Urothelium cell line (cell line): ENCODE measurements at regions not wholly inside any gene's neighbourhood (a gene's known extent, or its start where the extent isn't known, plus 50 kb on each side); places are given as distances from the start of the nearest gene placed in this dataset.
"Not testable (repeated sequence)": the region's sequence is repeated elsewhere in the genome, so short reads cannot be mapped to it uniquely, and the experiment has no call there.

ENCODE experiments used
- DNase-seq: peaks from one replicate; pipeline ENCODE4 v3.0.0; 2011; ENCODE audit warnings: low spot score, mixed read lengths
- FAIRE-seq: peaks from 2 replicates; lab custom pipeline; 2011; peaks lifted over from hg19 to GRCh38; lab: Jason Lieb, UNC

DNA sequence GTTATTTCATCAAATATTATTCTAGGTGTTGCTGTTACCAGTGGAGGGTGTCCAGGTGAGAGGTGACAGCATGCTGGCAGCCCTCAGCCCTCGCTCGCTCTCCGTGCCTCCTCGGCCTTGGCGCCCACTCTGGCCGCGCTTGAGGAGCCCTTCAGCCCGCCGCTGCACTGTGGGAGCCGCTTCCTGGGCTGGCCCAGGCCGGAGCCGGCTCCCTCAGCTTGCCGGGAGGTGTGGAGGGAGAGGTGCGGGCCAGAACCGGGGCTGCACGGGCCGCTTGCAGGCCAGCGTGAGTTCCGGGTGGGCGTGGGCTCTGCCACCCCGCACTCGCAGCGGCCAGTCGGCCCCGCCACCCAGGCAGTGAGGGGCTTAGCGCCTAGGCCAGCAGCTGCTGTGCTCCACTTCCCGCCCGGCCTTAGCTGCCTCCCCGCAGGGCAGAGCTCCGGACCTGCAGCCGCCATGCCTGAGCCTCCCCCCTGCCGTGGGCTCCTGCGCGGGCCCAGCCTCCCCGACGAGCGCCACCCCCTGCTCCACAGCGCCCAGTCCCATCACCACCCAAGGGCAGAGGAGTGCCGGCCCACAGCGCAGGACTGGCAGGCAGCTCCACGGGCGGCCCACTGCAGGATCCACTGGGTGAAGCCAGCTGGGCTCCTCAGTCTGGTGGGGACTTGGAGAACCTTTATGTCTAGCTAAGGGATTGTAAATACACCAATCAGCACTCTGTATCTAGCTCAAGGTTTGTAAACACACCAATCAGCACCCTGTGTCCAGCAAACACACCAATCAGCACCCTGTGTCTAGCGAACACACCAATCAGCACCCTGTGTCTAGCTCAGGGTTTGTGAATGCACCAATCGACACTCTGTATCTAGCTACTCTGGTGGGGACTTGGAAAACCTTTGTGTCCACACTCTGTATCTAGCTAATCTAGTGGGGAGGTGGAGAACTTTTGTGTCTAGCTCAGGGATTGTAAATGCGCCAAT, 413.3 kb downstream of the HACE1 start:
- not testable (repeated sequence) for DNase-seq, FAIRE-seq

DNA sequence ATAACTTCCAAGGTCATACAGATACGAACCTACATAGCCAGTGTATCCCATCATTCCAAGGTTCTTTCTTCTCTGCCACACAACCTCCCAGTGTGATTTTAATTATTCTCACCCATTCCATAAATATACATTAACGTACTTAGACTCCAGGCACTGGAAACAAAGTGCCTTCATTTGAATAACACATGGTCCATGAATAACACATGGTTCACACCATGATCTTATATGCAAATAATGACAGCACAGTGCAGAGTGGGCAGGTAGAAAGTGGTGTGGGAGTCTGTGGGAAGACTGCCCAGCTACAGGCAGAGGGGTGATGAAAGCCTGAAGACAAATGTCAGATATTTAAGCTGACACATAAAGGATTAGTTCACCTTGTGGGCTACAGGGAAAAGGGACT, 425.2 kb downstream of the HACE1 start:
- FAIRE-seq: no peak
- no peak for DNase-seq

DNA sequence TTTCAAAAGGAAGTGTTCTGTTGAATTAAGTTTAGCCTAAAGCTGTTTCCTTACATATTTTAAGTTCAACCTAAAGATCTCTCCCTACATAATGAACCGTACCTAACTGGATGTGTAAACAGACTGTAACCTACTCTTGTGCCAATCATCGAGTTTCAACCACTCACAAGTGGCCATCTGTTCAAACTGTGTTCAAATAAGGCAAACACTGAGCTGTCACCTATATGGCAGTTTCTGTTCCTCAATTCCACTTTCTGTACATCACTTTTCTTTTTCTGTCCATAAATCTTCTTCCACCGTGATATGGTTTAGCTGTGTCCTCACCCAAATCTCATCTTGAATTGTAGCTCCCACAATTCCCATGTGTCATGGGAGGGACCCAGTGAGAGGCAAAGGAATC, 428.6 kb downstream of the HACE1 start:
- DNase-seq (no peak), FAIRE-seq (no peak)

DNA sequence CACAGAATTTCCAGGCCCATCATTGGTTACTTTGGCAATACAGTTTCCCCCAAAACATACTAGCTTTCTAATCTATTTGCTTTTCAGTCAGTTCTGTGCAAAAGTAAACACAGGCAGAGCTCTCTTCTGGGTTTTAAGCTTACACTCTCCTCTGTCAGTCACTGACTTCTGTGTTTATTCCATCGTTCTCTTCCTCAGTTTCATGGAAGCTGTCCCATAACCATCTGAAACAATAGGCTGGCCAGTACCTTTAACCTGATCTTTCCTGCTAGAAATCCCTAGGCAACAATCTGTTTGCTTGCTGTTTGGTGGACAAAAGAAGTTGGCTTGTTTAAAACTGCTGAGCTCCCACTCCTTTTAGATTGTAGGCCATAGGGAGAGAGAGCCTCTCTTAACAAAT, 431.5 kb downstream of the HACE1 start:
- DNase-seq (no peak), FAIRE-seq (no peak)

DNA sequence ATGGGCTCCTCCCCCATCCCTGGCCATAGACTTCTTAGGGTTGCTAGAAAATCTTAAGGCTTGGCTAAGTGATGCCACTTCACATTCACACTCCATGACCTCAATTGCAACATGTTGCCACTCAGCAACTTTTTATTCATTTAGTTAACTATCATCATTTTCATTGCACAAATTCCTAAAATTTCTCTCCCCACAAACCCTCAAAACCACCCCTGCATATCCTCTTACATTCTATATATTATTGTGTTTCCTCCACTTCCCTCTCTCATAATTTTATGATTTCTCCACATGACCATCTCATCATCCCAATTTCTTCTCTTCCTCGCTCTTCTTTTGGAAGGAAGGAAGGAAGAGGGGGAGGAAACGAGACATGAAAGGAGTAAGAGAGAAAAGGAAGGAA, 436.0 kb downstream of the HACE1 start:
- no peak for DNase-seq
- FAIRE-seq: no peak

DNA sequence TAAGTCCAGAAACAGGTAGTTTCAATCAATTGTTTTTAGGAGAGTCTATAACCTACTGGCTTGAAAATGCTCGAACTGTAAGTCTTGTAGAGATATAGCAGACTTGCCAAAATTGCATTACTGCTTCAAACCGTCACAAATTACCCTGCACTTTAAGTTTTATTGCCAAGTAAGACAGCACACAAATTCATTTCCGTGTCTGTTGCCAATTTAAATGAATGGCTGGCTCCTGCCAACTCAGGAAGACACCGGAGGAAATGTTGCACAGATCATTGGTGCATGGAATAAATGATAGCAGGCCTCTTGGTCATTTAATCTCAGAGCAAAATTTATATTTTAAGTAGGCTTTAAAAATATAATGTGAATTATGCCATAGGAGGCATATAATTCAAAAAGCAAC, 438.1 kb downstream of the HACE1 start:
- DNase-seq: no peak
- no peak for FAIRE-seq

DNA sequence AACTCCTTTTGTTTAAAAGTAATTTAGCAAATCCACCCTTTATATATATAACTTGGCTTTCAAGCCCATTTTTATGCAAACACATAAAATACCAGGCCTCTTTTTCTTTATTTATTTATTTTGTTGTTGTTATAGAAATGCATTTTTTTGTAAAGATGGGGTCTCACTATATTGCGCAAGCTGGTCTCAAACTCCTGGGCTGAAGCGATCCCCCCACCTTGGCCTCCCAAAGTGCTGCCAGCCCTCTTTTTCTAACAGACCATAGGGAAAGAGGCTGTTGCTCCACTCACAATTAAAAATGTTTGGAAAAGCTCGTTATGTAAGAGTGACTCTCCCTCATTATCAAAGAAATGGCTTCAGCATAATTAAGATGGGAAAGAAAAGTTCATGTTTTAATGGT, 440.9 kb downstream of the HACE1 start:
- DNase-seq (no peak), FAIRE-seq (no peak)

DNA sequence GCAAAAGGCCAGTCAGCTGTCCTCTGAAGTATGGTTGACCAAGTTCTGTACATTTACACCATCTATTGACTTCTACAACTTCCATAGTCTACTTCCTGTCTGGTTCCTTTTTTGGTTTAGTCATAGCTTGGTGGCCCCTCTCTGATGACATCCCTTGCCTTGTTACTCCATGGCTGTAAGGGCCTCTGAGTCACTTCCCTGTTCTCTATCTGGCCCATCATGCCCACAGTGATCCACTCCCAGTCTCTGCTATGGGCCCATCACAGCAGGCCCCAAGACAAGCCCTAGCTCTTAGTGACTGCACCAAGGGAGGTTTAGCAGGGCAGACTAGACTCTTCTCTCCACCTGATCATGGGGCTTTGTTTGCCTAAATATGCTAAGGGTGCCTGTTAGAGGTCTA, 441.6 kb downstream of the HACE1 start:
- no peak for FAIRE-seq

DNA sequence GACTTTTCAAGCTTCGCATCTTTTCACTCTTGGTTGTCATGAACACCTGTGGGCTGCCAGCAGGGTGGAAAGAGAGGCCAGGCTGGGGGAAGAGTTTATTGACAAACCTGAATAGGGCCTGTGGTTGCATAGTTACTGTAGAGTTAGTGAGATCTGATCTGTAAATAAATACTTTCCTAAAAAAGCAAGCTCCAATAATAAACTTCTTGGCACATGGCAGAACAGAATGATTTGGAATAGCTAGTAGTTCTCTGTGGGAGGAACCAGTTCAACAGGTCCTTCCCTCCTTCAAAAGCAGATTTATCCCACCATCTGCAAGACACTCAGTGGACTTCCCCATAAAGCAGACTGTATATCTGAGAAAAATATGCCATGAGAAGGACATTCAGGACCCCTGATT, 445.0 kb downstream of the HACE1 start:
- FAIRE-seq: no peak
- DNase-seq: no peak

More for the DNA sequence above, 441.6 kb downstream of the HACE1 start:
- DNase-seq: no peak

DNA sequence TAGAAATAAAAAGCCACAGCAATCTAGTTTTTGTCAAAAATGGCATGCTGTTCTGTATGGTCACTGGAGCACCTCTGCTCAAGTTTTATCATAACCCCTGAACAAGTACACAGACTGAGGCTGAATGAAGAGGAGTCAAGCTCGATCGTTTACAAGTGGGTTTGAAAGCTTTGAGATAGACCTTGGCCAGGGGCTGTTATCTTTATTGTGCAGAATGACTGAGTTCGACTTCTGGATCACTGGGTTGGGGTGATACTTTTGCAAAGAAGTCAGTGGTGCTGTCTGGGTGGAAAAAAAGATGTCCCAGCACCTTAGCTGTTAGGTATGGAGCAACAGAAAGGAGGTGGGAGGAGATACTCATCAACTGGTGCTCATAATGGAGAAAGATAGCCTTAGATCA, 446.0 kb downstream of the HACE1 start:
- DNase-seq (no peak), FAIRE-seq (no peak)

DNA sequence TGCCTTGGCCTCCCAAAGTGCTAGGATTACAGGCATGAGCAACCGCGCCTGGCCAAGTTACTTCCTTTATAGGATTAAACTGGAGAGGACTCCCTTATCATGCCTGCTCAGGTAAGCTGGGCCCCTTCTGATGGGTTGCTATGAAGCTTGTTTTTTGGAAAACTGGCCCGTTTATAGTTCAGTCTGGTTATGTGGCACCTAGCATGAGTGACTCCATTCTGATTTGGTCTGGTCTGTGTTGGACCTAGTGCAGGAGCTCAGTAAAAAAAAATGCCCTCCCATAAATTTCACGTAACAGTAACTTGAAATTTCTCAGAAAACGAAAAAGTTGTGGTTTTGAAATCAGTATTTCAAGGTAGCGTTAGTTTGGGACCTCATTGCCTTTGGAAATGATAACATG, 448.4 kb downstream of the HACE1 start:
- DNase-seq (no peak), FAIRE-seq (no peak)

DNA sequence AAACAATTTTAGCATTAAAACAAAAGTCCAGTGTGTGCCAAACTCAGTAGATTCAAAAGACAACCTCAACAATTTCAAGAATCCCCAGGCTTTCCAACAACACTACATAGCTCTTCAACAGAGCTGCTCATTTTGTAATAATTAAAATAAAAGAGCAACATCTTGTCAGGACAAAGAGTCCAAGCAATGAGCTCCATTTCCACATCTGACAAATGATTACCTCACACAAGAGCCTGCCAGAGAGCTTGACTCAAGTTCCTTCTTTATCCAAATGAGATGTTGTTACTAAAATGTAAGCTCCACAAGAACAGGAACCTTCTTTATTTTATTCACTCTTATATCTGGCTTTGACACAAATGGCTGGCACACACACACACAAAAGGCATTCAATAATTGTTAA, 449.8 kb downstream of the HACE1 start:
- no peak for DNase-seq
- no peak for FAIRE-seq

DNA sequence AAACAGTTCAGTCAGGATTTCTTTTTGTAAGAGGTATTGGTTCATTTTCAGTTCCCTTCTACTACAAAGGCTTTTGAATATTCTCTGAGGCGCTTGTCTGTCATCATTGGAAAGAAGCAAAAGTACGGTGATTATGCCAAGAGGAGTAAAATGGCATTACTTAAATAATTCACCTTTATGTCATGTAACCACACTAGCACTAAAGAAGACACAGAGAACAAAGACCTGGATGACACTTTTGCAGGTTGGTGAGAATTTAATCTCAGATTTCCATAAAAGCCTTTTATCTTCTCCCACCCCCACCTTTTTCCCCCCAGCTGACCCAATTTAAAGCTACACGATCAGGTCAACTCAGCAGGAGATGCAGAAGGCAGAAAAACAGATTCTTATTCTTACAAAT, 451.8 kb downstream of the HACE1 start:
- FAIRE-seq: no peak
- DNase-seq: no peak

DNA sequence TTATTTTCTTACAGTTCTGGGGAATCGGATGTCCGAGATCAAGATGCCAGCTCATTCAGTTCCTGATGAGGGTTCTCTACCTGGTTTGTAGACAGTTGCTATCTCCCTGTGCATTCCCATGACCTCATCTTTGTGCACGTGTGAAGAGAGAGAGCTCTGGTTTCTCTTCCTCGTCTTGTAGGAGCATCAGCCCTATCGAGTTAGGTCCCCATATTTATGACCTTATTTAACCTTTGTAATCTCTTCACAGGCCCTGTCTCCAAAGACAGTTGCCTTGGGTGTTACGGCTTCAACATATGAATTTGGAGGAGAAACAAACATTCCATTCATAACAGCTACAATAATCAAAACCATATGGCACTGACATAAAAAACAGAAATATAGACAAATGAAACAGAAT, 455.3 kb downstream of the HACE1 start:
- no peak for DNase-seq
- FAIRE-seq: no peak

DNA sequence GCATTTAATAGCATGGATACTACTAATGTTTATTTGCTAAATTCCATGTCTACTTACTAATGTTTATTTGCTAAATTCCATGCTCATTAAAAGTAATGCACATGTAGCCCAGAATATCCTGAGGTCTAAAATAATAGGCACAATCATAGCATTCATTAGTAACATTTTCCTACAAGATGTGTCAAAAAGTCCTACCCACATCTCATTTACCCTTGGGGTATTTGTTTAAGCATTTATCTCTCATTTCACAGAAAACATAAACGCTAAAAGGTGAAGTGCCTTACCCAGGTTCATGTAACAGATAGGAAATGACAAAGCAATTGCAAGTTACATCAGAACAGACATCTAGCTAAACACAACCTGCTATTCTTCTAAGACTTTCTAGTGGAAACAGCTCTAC, 457.1 kb downstream of the HACE1 start:
- no peak for DNase-seq
- no peak for FAIRE-seq

DNA sequence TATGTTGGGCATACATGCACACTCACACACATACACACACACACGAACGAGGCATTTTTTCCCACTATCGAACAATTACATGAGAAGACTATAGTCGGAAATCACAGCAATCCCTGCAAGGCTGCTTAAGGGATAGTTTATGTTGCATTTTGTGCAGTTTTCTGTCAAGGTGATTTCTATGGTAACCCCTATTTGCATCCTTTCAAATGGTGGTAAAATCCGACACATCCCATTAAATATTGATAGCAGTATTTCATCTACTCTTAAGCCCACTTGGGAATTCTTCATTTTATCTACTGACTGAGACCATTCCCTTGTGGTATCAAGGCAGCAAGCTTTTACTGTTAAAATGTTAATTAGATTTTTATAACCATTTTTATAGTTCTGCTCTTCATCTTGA, 457.8 kb downstream of the HACE1 start:
- no peak for FAIRE-seq

DNA sequence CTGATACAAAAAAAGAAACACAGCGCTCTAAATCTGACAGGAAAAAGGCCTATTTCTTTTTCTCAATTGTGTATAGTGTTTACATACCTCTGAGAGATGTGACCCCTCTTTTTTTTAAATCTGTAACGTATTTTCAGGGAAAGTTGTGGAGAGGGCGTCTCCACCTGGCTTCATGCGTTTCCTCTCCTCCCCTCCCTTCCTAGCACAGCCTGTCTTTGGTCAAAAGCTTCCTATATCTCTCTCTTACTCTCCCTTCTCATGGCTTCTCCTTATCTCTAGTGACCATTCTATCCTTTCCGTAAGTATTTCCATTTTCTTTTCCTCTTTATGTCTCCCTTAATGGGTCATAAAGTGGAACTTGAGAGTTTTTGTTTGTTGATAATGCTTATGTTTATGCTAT, 458.9 kb downstream of the HACE1 start:
- FAIRE-seq: no peak
- no peak for DNase-seq

More for the DNA sequence above, 457.8 kb downstream of the HACE1 start:
- no peak for DNase-seq

DNA sequence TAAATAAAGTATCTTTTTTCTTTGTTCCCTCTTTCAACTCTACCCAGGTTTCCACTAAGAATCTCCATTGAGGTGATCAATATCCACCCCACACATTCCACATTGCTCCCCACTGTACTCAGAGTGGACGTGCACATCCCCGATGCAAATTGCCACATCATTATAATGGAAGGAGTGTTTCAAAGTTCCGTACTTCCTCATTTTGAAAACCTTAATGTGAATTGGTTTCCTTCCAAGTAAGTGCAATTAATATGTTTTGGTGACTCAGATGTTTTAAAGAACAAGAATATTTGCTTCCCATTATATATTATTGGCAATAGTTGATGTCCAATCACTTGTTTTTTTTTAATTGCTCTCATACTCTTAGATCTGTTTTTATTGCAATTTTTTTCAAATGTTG, 463.6 kb downstream of the HACE1 start:
- no peak for FAIRE-seq

DNA sequence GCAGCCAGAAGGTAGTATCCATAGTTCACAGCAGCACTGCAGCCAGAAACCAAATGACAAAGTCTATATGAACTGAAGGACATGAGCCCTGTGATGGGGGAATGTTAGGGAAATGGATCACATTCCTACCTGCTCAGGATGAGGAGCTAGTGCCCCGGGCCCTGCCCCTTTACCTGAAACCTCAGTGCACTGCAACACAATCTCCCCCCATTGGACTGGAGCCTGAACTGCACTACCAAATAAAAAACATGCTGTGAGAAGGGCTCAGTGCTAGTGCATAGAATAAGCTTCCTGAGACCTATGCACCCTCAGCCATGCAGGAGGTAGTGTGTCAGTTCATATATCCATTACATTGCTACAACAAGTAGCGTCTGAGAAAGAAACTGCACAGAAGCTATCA, 477.8 kb downstream of the HACE1 start:
- DNase-seq (no peak), FAIRE-seq (no peak)

More for the DNA sequence above, 463.6 kb downstream of the HACE1 start:
- DNase-seq: no peak

DNA sequence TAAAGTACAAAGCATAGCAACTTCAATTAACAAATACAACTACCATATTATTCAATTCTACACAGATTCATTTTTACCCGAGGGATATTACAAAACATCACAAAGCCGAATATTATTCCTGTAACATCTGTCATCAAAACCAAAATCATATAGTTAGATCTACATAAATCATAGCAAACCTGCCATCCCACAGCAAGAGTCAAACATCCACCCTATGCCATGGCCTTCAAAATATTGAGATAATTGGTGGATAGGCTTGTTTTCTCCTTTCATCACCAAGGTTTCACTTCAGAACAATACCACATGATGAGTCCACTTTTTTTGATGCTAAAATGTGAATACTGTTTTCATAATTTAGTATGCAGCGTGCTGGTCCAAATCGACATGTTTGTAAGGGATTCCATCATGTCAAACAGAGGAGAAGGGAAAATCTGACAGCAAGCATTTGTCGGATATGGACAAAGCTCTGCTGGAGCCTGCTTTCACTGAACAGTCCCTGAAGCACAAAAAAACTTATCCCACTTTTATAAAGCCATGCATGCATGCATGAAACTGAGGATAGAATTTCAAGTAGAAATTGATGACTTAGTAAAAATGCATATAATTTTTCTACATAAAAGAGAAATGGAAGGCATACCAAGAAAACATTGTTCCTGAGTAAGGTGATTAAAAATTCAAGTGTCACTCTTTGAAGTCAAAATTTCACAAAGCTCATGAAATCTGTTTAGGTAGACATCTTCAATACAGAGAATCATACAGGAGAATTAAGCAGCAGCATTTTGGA, 494.1 kb downstream of the HACE1 start:
- DNase-seq (no peak), FAIRE-seq (no peak)

DNA sequence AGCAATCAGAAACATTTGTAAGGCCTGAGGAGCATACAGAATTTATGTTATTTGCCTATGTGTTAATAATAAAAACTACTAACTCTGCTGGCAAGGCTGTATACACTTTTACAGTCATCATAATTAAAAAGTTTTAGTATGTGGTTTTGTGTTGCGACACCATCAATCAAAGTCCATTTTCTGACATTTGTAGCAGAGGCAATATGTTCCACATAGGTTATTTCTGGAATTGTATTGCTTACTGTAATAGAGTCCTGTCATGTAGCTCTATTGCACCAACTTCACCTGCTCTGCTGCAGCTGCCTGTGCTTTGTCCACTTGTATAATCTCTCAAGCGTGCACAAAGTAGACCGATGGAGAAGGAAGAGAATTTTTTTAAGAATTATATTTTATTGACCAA, 501.8 kb downstream of the HACE1 start:
- DNase-seq: no peak
- FAIRE-seq: no peak

DNA sequence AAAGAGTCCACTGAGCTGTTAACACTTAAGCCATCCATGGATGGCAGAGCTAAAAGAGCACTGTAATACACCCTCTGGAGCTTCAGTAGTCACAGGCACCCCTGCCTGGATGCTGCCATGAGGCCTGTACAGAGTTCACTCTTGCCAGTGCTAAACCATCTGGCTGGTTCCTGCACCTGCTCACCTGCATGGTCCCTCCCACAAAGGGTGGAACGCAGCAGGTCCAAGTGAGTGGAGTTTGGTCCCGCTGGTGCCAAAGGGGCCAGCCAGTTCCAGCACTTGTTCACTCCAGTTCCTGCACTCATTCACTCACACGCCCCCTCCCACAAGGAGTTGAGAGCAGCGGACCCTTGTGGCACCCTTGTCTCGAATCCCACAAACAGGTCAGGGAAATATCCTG, 503.5 kb downstream of the HACE1 start:
- DNase-seq (no peak), FAIRE-seq (no peak)
